VCaP (cell line): ENCODE measurements at regions not wholly inside any gene's neighbourhood (a gene's known extent, or its start where the extent isn't known, plus 50 kb on each side); places are given as distances from the start of the nearest gene placed in this dataset.

ENCODE experiments used
- H3K27ac ChIP-seq: fragments of 450-650 bp; 2 replicates; pipeline ENCODE4 v1.5.1; 2017
- TF ChIP-seq, protein P1 (sequence below): fragments of 450-650 bp; conservative IDR thresholded peaks from 2 replicates; pipeline ENCODE4 v1.5.1; 2017; ENCODE audit warnings: mild to moderate bottlenecking, moderate library complexity

DNA sequence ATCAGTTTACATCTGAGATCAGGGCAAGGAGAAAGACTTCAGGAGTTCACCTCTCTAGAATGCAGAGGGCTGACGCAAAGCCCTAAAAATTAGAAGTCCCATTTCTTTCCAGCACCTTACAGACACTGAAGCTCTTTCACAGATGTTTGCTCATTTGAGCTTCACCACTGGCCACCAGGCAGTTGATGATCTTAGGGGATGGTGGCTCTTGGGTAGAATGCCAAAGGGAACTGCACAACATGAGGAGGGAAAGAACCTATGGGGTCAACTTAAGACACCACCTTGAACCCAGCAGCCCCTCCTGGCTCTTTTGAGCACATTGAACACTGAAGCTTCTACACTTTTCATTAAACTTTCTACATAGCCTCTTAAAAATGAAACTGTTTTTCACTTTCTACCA is 390.3 kb upstream of the CELF2 start:
- TF ChIP-seq, protein P1, sequence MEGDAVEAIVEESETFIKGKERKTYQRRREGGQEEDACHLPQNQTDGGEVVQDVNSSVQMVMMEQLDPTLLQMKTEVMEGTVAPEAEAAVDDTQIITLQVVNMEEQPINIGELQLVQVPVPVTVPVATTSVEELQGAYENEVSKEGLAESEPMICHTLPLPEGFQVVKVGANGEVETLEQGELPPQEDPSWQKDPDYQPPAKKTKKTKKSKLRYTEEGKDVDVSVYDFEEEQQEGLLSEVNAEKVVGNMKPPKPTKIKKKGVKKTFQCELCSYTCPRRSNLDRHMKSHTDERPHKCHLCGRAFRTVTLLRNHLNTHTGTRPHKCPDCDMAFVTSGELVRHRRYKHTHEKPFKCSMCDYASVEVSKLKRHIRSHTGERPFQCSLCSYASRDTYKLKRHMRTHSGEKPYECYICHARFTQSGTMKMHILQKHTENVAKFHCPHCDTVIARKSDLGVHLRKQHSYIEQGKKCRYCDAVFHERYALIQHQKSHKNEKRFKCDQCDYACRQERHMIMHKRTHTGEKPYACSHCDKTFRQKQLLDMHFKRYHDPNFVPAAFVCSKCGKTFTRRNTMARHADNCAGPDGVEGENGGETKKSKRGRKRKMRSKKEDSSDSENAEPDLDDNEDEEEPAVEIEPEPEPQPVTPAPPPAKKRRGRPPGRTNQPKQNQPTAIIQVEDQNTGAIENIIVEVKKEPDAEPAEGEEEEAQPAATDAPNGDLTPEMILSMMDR = no peak
- no peak overlapping the region for H3K27ac ChIP-seq

DNA sequence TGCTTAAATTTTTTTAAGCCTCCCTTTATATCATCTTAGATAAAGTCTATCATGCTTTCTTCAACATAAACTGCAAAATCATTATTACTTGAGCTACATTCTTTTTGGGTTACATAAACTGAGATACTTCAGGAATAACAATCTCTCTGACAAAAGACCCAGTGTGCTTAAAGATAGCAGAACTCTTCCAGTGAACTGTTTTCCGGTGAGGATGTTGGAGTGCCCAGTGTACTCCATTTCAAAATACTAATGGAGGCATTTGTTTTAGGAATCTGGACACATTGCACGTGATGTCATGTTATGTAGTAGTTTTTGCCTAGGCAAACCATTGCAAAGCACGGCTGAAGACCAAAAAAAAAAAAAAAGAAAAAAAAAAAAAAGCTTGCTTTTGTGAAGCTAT is 388.2 kb upstream of the CELF2 start:
- TF ChIP-seq, protein P1 = no peak
- no peak overlapping the region for H3K27ac ChIP-seq

DNA sequence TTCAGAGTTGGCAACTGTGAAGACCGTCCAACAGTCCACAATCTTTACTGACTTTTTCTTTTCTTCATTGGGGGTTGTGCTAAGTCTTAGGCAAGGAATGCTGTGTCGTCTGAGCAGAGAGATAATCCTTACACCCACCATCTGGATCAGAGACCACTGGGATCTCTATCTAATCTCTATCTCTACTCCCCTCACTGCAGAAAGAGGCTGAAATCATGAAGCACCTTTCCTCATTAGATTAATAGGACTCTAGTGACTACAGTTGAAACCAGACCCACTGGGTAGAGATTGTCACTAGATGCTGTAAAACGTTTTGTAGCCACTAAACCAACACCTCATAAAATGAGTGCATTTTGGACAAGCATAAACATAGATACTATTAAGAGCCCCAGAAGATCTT is 387.4 kb upstream of the CELF2 start:
- H3K27ac ChIP-seq = no peak overlapping the region

DNA sequence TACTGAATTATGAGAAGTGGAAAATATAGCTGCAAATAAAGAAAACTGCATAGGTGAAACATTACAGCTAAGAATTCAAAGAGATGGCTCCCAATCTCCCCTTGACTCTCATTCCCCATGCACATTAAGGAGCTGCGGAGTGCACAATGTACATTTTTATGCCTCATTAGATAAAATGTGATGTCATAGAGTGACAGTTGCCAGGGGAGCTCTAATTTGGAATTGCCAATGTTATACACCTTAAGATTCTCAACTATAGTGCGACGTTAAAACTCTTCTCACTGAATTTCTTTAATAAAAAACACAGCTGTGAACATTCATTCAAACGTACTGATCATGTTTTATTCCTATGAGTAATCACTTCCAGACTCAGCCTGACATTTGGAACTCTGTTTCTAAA is 386.9 kb upstream of the CELF2 start:
- TF ChIP-seq, protein P1 = no peak
- no peak overlapping the region for H3K27ac ChIP-seq

More for the DNA sequence above, 387.4 kb upstream of the CELF2 start:
- TF ChIP-seq, protein P1 = no peak

DNA sequence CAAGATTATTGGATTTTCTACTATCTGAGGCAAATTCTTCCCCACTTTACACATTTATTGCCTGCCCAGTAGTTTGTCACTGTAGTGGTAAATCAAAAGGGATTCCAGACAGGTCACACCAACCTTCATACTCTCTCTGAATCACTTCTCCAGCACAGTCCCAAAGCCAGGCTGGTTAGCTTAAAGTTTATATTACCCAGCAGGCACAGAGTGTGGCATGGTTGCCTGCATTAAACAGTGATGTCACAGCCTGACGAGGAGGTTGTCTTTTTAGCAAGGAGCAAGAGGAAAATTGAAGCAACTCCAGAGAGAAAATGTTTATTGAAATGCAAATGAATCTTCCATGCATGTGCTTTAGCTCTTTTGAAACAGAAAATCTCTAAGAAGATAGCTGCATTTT is 375.5 kb upstream of the CELF2 start:
- no peak overlapping the region for H3K27ac ChIP-seq
- TF ChIP-seq, protein P1 = no peak

DNA sequence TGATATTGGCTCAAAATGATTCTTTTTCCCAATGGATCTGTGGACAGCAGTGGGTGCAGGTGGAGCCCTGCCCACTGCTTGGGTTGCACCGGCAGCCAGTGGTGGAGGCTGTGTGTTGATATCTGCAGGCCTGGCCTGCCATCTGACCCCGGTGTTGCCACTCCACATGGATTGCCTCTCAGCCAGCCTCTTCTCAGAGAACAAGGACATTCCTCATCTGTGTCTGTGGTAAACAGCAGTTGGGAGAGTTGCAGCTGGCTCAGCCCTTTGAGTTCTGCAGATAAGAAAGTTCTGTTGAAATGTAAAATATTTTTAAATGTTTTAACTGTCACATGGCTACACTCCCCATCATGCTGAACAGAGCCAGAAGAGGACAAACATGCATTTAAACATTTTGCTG is 374.9 kb upstream of the CELF2 start:
- TF ChIP-seq, protein P1 = no peak

DNA sequence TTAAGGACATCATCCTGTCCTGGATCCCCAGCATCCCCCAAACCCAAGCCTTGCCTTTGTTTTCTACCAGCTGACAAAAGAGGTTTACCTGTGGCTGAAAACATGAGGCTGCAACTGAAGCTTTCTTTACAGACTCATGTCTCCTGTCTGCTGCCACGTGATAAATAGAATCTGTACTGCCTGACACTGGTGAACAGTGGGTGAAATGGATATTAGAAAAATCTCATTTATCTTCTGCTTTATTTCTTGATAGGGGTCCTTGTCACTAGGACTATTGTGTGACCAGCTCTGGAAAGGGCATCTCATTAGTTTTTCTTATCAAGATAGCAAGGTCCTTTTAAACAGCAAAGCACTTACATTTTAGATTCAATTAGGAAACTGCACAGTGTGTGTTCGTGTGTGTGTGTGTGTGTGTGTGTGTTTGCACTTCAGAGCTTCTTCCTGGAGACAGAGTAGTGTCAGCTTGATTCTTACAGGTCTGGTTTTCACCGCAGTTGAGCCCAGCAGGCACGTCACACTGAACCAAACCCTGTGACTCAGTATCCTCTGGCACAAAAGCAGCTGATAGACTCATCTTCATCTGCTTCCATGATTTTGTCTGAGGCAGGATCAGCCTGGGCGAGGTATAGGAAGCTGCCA is 373.5 kb upstream of the CELF2 start:
- H3K27ac ChIP-seq = no peak overlapping the region
- TF ChIP-seq, protein P1 = no peak

More for the DNA sequence above, 374.9 kb upstream of the CELF2 start:
- no peak overlapping the region for H3K27ac ChIP-seq
